Inflammatory macrophage treated with lipopolysaccharide for 4 hours (primary cell): ENCODE measurements at regions not wholly inside any gene's neighbourhood (a gene's known extent, or its start where the extent isn't known, plus 50 kb on each side); places are given as distances from the start of the nearest gene placed in this dataset.

ENCODE experiments used
- DNase-seq: peaks from one replicate; pipeline ENCODE4 v3.0.0-alpha.2; 2020

- DNase-seq: no peak
Measured at GRCh38 chr5:145345511-145346287, 489.4 kb downstream of the PRELID2 start.

- no peak for DNase-seq
Measured at GRCh38 chr5:145341842-145342241, 493.3 kb downstream of the PRELID2 start.

- DNase-seq: no peak
Measured at GRCh38 chr5:145340099-145340498, 495.0 kb downstream of the PRELID2 start.

- no peak for DNase-seq
Measured at GRCh38 chr5:145324767-145325479, 510.2 kb downstream of the PRELID2 start.

- DNase-seq: no peak
Measured at GRCh38 chr5:145324101-145324500, 511.0 kb downstream of the PRELID2 start.

GRCh38 chr5:145316282-145316681 is 518.9 kb downstream of the PRELID2 start:
- DNase-seq: no peak

- no peak for DNase-seq
Measured at GRCh38 chr5:145307866-145308382, 527.2 kb downstream of the PRELID2 start.

GRCh38 chr5:145295236-145295835 is 539.8 kb downstream of the PRELID2 start:
- no peak for DNase-seq

GRCh38 chr5:145294331-145294730 is 540.8 kb downstream of the PRELID2 start:
- DNase-seq: no peak

- DNase-seq: no peak
Measured at GRCh38 chr5:145293716-145294115, 541.4 kb downstream of the PRELID2 start.

- no peak for DNase-seq
Measured at GRCh38 chr5:145292278-145292677, 542.9 kb downstream of the PRELID2 start.

GRCh38 chr5:145283141-145283810 is 551.9 kb downstream of the PRELID2 start:
- no peak for DNase-seq

- no peak for DNase-seq
Measured at GRCh38 chr5:145280806-145281205, 554.3 kb downstream of the PRELID2 start.

- no peak for DNase-seq
Measured at GRCh38 chr5:145280214-145280613, 554.9 kb downstream of the PRELID2 start.

- DNase-seq: no peak
Measured at GRCh38 chr5:145260670-145261069, 574.5 kb downstream of the PRELID2 start.

- no peak for DNase-seq
Measured at GRCh38 chr5:145247745-145248040, 587.4 kb downstream of the PRELID2 start.

- no peak for DNase-seq
Measured at GRCh38 chr5:145246961-145247744, 588.0 kb downstream of the PRELID2 start.

GRCh38 chr5:145246379-145246778 is 588.8 kb downstream of the PRELID2 start:
- DNase-seq: no peak

GRCh38 chr5:145245354-145245753 is 589.8 kb downstream of the PRELID2 start:
- no peak for DNase-seq

- no peak for DNase-seq
Measured at GRCh38 chr5:145244788-145245187, 590.4 kb downstream of the PRELID2 start.

- DNase-seq: no peak
Measured at GRCh38 chr5:145244251-145244650, 590.9 kb downstream of the PRELID2 start.

- DNase-seq: no peak
Measured at GRCh38 chr5:145243016-145243415, 592.1 kb downstream of the PRELID2 start.

- no peak for DNase-seq
Measured at GRCh38 chr5:145242551-145242950, 592.6 kb downstream of the PRELID2 start.
